ENCODE measurements at regions not wholly inside any gene's neighbourhood (a gene's known extent, or its start where the extent isn't known, plus 50 kb on each side); places are given as distances from the start of the nearest gene placed in this dataset.
"Not testable (repeated sequence)": the region's sequence is repeated elsewhere in the genome, so short reads cannot be mapped to it uniquely, and the experiment has no call there.

DNA sequence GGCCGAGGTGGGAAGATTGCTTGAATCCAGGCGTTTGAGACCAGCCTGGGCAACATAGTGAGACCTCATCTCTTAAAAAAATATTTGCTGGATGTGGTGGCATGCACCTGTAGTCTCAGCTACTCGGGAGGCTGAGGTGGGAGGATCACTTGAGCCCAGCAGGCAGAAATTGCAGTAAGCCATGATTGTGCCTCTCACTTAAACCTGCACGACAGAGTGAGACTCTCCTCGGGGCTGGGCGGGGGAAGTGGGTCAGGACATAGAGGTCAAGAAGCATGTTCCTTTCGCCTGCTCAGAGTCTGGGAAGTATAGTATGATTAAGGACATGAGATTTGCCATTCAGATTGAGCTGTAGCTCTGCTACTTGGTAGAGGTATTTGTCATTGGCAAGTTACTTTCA, 52.3 kb downstream of the SEPTIN7 start:
- not testable (repeated sequence) for DNase-seq

DNA sequence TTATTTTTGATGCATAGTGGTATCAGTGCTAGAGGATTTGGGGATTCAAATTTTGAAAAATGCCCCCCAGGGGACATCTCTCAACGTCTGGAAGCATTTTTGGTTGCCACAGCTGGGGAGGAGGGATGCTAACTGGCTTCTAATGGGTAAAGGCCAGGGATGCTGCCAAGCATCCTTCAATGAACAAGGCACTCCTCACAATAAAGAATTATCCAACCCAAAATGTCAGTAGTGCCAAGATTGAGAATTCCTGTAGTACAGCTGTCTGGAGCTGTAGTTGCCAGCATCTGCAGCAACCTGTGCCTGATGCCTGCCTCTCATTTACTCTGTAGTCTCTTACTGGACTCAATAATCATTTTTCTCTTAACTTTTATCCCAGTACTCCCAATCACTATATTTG, 53.5 kb downstream of the SEPTIN7 start:
- no peak for DNase-seq

DNA sequence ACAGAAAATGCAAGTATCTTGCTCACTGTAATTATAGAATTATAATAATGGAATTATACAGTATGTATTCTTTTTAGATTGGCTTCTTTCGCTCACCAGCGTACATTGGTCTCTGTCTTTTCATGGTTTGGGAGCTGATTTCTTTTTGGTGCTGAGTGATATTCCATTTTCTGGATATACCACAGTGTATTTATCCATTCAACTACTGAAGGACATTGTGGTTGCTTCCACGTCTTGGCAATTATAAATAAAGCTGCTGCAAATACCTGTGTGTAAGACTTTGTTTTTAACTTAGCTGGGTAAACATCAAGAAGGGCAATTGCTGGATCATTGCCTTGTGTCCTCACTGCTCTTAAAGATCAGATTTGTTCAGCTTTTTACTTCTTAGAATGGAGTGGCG, 55.3 kb downstream of the SEPTIN7 start:
- no peak for DNase-seq

- no peak for DNase-seq
Observed at GRCh38 chr7:35860664-35861063, 59.8 kb downstream of the SEPTIN7 start.

- DNase-seq = no peak
Observed at GRCh38 chr7:35865287-35865686, 64.4 kb downstream of the SEPTIN7 start.

DNA sequence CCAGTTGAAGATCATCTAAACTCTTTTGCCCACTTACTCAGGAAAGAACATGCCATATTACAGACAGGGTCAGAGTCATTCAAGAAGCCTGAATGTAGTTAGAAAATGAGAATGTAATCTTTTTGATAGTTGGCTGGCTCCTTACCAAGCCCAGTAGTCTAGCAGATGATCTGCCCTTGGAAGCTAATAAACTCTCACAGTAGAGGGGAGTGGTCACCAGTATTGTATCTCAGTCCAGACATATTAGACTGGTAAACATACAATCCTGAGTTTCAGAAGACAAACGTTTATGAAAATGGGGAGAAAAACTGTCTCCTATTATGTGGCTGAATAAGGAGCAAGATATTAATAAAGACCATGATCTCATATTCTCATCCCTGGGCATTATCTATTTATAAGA, 65.3 kb downstream of the SEPTIN7 start:
- no peak for DNase-seq

DNA sequence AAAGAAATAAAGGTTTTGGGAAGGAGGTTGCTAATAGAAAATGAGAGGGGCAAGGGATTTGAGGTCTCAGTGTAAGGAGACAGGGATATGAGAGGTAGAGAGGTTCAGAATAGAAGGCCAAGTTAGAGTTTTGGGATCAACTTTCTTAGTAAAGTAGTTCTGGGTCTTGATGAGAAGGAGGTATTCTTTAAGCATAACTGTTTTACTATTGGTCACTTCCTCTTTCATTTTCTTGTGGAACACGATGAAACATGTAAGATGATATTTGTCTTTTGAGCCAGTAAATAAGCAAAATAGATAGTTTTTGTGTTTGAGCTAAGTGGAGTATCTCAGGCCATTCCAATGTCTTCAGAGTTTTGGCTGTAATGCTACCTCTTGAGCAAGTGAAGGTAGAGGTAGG, 68.3 kb downstream of the SEPTIN7 start:
- DNase-seq = not testable (repeated sequence)

GRCh38 chr7:35869810-35870209, 69.0 kb downstream of the SEPTIN7 start:
- DNase-seq = no peak

DNA sequence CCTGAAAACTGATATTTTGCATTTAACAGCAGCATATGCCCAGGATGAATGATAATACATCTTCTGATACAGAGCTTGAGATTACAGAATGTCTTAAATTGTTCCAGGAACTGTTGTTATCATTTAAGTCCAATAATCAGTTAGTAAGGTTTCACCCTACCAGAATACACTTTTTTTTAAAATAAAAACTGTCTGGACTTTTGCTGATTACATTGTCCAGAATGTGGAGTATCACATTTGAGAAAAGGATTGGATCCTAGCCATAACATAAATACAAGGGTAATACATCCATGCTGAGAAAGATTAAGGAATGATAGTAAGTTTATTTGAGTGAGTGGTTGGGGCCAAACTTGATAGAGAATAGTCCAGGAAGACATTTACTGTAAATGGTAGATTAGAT, 71.0 kb downstream of the SEPTIN7 start:
- DNase-seq = no peak

DNA sequence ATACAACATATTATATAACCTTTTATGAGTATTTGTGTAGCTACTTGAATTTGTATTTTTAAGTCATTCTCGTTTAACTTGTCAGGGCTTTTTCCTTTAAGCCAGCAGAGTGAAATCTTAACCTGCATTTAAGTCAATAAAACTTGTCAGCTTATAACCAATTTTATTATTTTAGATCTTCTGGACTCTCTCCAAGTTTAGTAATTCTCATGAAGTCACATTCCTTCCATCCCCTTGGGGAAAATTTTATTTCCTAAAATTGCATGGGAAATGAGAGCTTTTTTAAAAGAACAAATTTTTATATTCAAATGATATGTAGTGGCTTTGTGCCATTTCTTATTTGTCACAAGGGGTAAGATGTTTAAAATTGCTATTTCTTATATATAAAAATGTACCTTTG, 74.0 kb downstream of the SEPTIN7 start:
- no peak for DNase-seq

DNA sequence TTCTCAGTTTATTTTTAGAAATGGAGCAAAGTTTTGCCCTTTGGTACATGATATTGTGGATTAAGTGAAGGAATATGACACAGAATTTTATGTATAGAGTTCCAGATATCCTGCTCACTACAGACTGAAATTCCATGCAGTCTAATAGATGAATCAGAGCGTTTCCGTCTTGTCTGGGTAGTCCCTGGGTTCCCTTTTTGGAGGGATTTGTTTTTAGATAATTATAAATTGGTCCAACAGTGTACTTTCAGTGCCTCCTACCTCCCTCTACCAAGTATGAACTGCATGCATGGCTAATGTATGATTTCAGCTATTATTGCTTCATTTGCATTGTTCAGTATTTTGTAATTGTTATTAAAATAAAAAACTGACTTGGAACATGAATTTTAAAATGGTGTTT, 74.4 kb downstream of the SEPTIN7 start:
- DNase-seq = no peak

DNA sequence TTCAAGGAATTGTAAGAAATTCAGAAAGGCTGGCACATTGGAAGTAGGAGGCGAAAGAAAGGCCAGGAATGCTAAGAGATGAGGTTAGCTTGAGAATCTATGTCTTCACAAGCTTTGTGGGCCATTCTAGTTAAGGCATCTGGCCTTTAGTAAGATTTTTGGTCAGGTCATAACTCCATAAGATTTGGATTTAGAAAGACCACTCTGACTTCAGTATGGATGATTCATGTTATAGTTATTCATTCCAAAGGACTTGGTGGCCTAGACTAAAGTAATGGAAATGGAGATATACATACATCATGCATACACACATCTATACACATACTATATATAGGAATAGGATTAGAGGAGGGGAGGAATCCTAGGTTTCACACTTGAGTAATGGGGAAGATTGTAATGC, 77.5 kb downstream of the SEPTIN7 start:
- DNase-seq = no peak

GRCh38 chr7:35887430-35887829, 86.6 kb downstream of the SEPTIN7 start:
- not testable (repeated sequence) for DNase-seq

GRCh38 chr7:35889001-35889400, 88.1 kb downstream of the SEPTIN7 start:
- DNase-seq = no peak

DNA sequence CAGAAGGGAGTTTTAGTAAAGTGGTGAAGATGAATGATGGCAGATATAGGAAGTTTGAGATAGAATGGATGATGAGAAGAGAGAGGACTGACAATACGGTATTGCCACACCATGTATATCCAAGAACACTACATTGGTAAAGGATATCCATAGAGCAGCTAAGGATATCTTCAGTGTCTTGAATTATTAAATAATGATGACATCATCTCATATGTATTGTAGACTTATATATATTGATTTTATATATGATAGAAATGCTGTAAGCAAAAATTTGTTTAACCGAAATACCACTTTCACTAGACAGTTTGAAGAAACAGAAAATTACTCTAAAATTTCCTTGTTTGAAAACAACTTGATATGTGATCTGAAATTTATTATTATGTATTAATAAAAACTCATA, 89.0 kb downstream of the SEPTIN7 start:
- DNase-seq = no peak

- no peak for DNase-seq
Observed at GRCh38 chr7:35891004-35891830, 90.4 kb downstream of the SEPTIN7 start.

GRCh38 chr7:35893649-35894048, 92.8 kb downstream of the SEPTIN7 start:
- no peak for DNase-seq

DNA sequence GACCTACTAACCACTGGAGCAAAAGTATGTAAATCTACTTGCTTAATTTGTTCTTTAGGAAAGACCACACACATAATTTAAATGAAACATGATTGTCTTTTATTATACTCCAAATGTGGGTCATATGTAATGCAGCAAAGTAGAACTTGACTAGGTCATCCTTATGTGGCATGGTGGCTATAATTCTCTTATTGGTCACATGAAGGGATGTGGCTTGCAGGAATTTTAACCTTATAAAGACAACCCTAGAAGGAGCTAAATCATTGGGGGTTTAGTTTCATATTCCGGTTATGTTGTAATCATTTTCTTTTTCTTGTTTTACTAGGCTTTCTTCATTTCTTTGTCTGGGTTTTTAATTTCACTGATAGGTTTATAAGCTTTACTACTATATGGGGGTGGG, 93.9 kb downstream of the SEPTIN7 start:
- no peak for DNase-seq

- no peak for DNase-seq
Observed at GRCh38 chr7:35900651-35901050, 99.8 kb downstream of the SEPTIN7 start.

DNA sequence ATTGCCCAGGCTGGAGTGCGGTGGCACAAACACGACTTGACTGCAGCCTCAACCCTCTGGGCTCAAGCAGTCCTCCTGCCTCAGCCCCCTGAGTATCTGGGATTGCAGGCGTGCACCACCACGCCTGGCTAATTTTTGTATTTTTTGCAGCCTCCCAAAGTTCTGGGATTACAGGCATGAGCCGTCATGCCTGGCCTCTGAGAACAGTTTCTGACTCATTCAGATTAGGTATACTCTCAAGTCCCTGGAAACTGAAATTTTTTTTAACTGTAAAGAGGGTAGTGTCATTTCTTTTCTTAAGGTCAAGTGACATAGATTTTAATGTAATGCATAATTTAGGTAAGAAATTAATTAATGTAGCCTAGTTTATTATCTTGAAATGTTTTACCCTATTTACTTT, 104.7 kb downstream of the SEPTIN7 start:
- no peak for DNase-seq

DNA sequence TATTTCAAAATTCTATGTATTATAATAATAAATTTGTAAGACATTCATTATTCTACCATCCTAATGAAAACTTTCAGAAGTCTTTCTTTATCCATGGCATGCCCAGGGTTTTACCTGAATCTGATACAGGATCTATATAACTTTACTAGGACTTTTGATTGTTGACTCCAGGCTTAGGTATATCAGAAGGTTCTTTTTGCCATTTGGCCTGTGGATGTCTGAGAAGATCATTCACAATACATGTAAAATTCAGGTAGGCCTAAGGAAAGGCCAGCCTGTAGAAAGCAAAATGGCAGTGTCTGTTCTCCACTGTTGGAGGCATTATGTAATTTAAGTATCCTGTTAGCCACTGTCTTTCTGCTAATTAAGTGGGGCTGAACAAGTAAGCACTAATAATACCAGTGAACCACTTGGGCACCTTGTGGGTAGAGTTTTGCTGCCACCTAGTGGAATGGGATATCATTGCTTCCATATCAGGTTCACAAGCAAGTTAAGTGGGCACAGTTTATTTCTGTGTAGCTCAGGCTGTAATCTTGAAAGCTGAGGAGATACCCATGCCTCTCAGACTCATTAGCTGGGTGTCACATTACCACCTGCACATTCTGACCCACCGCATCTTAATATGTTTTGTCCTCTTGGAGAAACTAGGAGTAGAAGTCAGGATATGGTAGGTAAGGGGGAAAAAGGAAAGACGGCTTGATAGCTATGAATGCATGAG, 105.5 kb downstream of the SEPTIN7 start:
- DNase-seq = peak; percentile 59

GRCh38 chr7:35908331-35909216, 107.7 kb downstream of the SEPTIN7 start:
- DNase-seq = no peak

DNA sequence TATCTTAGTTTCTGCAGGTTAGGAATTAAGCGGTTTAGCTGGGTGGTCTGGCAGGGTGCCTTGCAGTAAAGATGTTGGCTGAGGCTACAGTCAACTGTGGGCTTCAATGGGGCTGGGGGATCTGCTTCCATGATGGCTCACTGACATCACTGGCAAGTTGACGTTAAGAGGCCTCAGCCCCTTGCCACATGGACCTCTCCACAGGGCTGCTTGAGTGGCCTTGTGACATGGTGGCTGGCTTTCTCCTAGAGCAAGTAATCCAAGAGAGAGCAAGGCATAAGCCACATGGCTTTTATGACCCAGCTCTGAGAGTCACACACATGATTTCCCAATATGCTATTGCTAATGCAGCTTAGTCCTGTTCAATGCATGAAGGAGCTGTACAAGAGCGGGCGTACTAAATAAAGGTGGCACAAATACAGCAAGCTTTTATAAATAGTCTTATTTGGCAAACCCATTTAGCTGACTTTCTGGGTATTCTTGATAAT, 109.1 kb downstream of the SEPTIN7 start:
- DNase-seq = no peak

All from NCI-H2081 treated with DMSO at 0.1 percent for 48 hours (cell line).